OCI-LY3 (cell line): ENCODE measurements at regions not wholly inside any gene's neighbourhood (a gene's known extent, or its start where the extent isn't known, plus 50 kb on each side); places are given as distances from the start of the nearest gene placed in this dataset.

Experiments used
- H2AFZ ChIP-seq: fragments of 200-600, 300-600 bp; shearing (Covaris generic); 2 replicates; pipeline ENCODE4 v1.6.0; 2014; ENCODE audit warnings: antibody characterized with exemption, low read depth, low read length
- H3K27ac ChIP-seq: fragments of 200-600, 300-600 bp; sonication (generic); 2 replicates; pipeline ENCODE4 v1.5.1; 2014; ENCODE audit warnings: mild to moderate bottlenecking, low read length, moderate library complexity, mixed read lengths
- H3K27me3 ChIP-seq: fragments of 200-600, 300-600 bp; sonication (generic); 2 replicates; pipeline ENCODE4 v1.6.1; 2014; ENCODE audit warnings: low read depth, low read length, mixed read lengths
- H3K36me3 ChIP-seq: fragments of 200-600, 300-600 bp; sonication (generic); replicated peaks from 2 replicates; pipeline ENCODE3; 2014; ENCODE audit warnings: low read depth, low read length, mixed read lengths
- H3K4me1 ChIP-seq: fragments of 300-600, 200-600 bp; sonication (generic); 2 replicates; pipeline ENCODE4 v1.6.1; 2014; ENCODE audit warnings: low read length, mixed read lengths
- H3K4me2 ChIP-seq: fragments of 200-600, 300-600 bp; sonication (generic); 2 replicates; pipeline ENCODE4 v1.6.1; 2014; ENCODE audit warnings: low read length, mixed read lengths
- H3K4me3 ChIP-seq: fragments of 300-600, 200-600 bp; sonication (generic); 2 replicates; pipeline ENCODE4 v1.5.1; 2014; ENCODE audit warnings: antibody characterized with exemption, mild to moderate bottlenecking, low read length, moderate library complexity
- H3K79me2 ChIP-seq: fragments of 300-600, 200-600 bp; shearing (Covaris generic); 2 replicates; pipeline ENCODE4 v1.6.1; 2014; ENCODE audit warnings: mild to moderate bottlenecking, low read length, mixed read lengths
- H3K9ac ChIP-seq: fragments of 300-600, 200-600 bp; shearing (Covaris generic); 2 replicates; pipeline ENCODE4 v1.6.0; 2014; ENCODE audit warnings: mild to moderate bottlenecking, low read length, moderate library complexity
- H3K9me3 ChIP-seq: fragments of 200-600, 300-600 bp; shearing (Covaris generic); 2 replicates; pipeline ENCODE4 v1.6.1; 2014; ENCODE audit warnings: low read length, mixed read lengths; ENCODE audit not compliant: insufficient read depth
- H4K20me1 ChIP-seq: fragments of 200-600, 300-600 bp; sonication (generic); 2 replicates; pipeline ENCODE4 v1.6.1; 2016; ENCODE audit warnings: low read length, mixed read lengths; ENCODE audit not compliant: insufficient read depth
- EZH2phosphoT487 ChIP-seq: fragments of 200-600 bp; shearing (Covaris generic); IDR thresholded peaks from 2 replicates; pipeline ENCODE4 v1.6.1; 2018; ENCODE audit warnings: antibody characterized with exemption, mixed run types, low read depth
- TF ChIP-seq, protein P1 (sequence below): fragments of 200-600, 300-600 bp; sonication (generic); IDR thresholded peaks from 2 replicates; pipeline ENCODE4 v1.5.1; 2014; ENCODE audit warnings: antibody characterized with exemption, low read length, low read depth

GRCh38 chr16:60027351-60027750, 1293.2 kb upstream of the GOT2 start:
- no peak overlapping the region for H3K4me2 ChIP-seq
- H3K4me3 ChIP-seq: no peak overlapping the region
- H3K9ac ChIP-seq: no peak overlapping the region
- TF ChIP-seq, protein P1, sequence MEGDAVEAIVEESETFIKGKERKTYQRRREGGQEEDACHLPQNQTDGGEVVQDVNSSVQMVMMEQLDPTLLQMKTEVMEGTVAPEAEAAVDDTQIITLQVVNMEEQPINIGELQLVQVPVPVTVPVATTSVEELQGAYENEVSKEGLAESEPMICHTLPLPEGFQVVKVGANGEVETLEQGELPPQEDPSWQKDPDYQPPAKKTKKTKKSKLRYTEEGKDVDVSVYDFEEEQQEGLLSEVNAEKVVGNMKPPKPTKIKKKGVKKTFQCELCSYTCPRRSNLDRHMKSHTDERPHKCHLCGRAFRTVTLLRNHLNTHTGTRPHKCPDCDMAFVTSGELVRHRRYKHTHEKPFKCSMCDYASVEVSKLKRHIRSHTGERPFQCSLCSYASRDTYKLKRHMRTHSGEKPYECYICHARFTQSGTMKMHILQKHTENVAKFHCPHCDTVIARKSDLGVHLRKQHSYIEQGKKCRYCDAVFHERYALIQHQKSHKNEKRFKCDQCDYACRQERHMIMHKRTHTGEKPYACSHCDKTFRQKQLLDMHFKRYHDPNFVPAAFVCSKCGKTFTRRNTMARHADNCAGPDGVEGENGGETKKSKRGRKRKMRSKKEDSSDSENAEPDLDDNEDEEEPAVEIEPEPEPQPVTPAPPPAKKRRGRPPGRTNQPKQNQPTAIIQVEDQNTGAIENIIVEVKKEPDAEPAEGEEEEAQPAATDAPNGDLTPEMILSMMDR: no peak
- TF ChIP-seq EZH2phosphoT487: no peak
- no peaks in the 10 kb centered on the region for H3K9me3 ChIP-seq
- no peaks in the 10 kb centered on the region for H3K27me3 ChIP-seq
- H2AFZ ChIP-seq: no peak overlapping the region
- no peaks in the 10 kb centered on the region for H3K79me2 ChIP-seq
- no peaks in the 10 kb centered on the region for H3K4me1 ChIP-seq
- no peaks in the 10 kb centered on the region for H4K20me1 ChIP-seq
- H3K27ac ChIP-seq: no peak overlapping the region
- H3K36me3 ChIP-seq: no peaks in the 10 kb centered on the region

- H3K4me1 ChIP-seq: no peaks in the 10 kb centered on the region
- no peak overlapping the region for H3K4me3 ChIP-seq
- H3K27me3 ChIP-seq: no peaks in the 10 kb centered on the region
- TF ChIP-seq, protein P1: no peak
- no peak for TF ChIP-seq EZH2phosphoT487
- no peaks in the 10 kb centered on the region for H3K79me2 ChIP-seq
- no peaks in the 10 kb centered on the region for H3K36me3 ChIP-seq
- no peak overlapping the region for H3K4me2 ChIP-seq
- H4K20me1 ChIP-seq: no peaks in the 10 kb centered on the region
- H2AFZ ChIP-seq: no peak overlapping the region
- H3K9me3 ChIP-seq: no peaks in the 10 kb centered on the region
- no peak overlapping the region for H3K27ac ChIP-seq
- H3K9ac ChIP-seq: no peak overlapping the region
These were observed 1279.0 kb upstream of the GOT2 start for GRCh38 chr16:60013076-60013475.

DNA sequence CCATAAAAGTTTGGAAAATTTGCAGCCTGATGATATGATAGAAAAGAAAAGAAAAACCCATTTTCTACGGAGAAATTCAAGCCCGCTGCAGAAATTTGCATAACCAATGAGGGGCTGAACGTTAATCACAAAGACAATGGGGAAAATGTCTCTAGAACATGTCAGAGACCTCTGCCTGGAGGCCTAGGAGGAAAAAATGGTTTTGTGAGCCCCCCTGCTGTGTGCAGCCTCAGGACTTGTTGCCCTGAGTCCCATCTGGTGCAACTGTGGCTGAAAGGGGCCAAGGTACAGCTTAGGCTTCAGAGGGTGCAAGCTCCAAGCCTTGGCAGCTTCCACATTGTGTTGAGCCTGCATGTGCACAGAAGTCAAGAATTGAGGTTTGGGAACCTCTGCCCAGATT, 1267.4 kb upstream of the GOT2 start:
- no peaks in the 10 kb centered on the region for H3K36me3 ChIP-seq
- TF ChIP-seq, protein P1: no peak
- TF ChIP-seq EZH2phosphoT487: no peak
- H3K79me2 ChIP-seq: no peaks in the 10 kb centered on the region
- H2AFZ ChIP-seq: no peak overlapping the region
- H3K4me2 ChIP-seq: no peak overlapping the region
- H3K27me3 ChIP-seq: no peaks in the 10 kb centered on the region
- H3K4me1 ChIP-seq: no peaks in the 10 kb centered on the region
- H4K20me1 ChIP-seq: no peaks in the 10 kb centered on the region
- H3K9ac ChIP-seq: no peak overlapping the region
- H3K9me3 ChIP-seq: no peaks in the 10 kb centered on the region
- no peak overlapping the region for H3K27ac ChIP-seq
- no peak overlapping the region for H3K4me3 ChIP-seq

DNA sequence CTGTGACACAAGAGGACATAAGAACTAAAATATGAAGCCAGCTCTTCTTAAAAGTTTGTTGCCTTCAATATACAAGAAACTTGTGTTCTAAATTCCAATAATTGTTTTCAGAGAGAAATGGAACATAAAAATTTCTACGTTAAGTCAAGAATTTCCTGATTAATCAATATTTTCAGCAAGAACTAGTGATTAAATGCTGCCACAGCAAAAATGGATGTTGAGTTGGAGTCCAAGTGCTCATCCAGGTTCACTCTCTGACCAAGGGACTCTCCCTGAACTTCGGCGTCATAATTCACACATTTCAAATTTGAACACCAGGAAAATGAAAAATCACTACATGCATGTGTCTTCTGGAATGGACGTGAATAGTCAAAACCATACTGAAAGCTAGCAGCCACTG, 1263.6 kb upstream of the GOT2 start:
- Histone ChIP-seq H3K9ac (no peak overlapping the region), H4K20me1 (no peaks in the 10 kb centered on the region), H3K36me3 (no peaks in the 10 kb centered on the region), H3K4me3 (no peak overlapping the region), H3K27ac (no peak overlapping the region), H3K79me2 (no peaks in the 10 kb centered on the region), H3K4me2 (no peak overlapping the region), H2AFZ (no peak overlapping the region), H3K27me3 (no peaks in the 10 kb centered on the region), H3K9me3 (no peaks in the 10 kb centered on the region), H3K4me1 (no peaks in the 10 kb centered on the region)
- TF ChIP-seq, protein P1: no peak
- no peak for TF ChIP-seq EZH2phosphoT487
